Stimulated activated CD8-positive, alpha-beta memory T cell treated with anti-CD3 and anti-CD28 coated beads, Interleukin-7, amount 100 ng/mL, for 48 hours (primary cell): ENCODE measurements at regions not wholly inside any gene's neighbourhood (a gene's known extent, or its start where the extent isn't known, plus 50 kb on each side); places are given as distances from the start of the nearest gene placed in this dataset.

Experiments used
- DNase-seq, 2 donors: peaks; one replicate each; pipeline ENCODE4 v3.0.0-alpha.2; 2020; ENCODE audit warnings: low read depth in 1 of 2; ENCODE audit errors: extremely low read depth in 1 of 2

DNA sequence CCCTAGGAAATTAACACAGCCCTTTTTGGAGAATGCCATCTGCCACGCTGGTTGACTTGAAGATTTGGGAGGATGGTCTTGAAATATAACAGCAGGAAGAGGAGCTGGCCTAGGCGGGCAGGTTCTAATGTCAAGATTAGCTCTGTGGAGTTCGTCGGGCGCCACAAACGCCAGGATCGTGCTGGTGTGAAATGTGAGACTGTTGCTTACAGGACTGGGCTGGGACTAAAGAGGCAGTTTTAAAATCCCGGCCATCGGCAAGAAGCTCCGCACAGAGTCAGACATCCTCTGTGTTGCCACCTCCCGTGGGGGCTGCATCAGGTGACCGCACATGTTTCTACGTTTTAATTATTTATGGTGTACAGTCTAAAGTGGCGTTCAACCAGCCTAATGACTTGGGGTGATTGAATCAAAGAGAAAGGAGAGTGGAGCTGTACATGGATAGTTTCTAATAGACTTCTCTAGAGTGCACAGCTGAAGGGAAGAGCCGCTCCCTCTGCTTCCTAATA is 99.4 kb upstream of the BCL11A start:
- no peak for DNase-seq

DNA sequence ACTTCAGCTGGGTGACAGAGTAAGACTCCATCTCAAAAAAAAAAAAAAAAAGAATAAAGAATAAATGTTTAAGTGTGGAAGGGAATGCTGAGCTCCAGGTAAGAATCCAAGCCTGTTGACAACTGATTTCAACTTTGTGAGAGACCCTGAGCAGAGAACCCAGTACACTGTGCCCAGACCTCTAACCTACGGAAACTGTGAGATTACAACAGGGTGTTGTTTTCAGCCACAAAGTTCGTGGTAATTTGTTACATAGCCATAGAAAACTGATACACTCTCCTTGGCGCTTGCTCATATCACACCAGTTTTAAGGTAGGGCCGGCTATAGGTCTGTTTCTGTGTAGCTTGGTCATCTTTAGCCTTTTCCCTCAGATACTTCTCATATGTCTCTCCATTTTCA is 98.4 kb upstream of the PAPOLG start:
- DNase-seq, result no peak

DNA sequence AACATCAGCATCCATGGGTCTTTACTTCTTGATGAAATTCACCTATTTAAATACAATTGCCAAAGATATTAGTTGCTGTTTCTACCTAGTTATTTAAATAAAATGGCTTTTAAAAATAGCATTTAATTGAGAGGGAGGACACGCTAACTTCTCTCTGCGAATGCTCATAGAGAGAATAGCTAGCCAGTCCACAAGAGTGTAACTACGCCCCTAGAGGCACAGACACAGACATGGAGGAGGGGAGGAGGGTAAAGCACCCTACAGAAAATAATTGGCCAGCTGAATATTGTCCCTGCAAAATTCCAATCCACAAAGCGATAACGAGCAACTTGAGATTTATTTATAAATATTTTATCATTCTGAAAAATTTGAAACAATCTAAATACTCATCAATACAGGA is 97.0 kb upstream of the PAPOLG start:
- no peak for DNase-seq

DNA sequence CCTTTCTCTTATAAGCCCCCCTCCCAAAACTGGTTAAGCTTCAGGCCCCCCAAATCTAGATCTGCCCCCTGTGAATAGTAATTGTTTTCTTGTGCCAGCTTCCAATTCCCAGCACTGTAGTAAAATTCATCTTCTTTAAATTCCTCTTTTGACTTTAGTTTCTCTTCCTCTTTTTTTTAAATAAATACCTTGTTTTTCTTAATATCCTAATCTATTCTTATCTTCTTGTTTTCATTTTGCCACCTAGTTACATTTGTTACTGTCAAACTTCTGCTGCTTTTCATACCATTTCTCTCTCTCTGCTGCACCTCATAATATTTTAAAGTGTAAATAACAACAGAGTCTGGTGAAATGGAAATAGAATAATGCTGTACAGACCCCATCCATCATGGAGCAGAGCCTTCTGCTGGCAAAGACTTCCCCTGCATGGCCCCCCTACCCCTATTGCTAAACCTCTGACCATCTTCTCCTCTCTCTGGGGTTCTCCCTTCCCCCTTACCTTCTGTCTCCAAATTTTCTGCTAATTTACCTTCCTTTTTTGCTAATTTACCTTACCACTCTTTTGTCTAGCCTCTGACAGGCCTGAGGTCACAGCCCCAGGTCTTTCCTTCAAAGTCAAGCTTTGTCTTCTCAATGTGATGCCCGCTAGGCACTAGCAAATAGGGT is 94.9 kb upstream of the PAPOLG start:
- no peak for DNase-seq

DNA sequence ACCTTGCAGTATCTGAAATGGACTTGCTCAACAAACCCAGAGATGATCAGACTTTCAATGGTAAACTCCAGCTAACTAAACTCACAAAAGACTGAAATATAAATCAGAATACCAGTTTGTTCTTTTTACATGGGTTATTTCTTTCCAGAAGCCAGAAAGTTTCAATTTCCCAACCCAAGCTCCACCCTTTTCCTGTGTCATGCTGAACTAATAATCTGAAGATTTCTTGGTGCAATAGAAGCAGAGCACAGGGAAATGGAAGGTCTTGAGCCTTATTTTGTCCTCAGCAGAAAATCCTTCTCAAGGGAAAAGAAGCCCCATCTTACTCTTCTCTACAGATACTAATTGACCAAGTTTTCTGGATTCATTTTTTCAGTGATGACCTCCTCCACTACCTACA is 93.3 kb upstream of the PAPOLG start:
- no peak for DNase-seq

DNA sequence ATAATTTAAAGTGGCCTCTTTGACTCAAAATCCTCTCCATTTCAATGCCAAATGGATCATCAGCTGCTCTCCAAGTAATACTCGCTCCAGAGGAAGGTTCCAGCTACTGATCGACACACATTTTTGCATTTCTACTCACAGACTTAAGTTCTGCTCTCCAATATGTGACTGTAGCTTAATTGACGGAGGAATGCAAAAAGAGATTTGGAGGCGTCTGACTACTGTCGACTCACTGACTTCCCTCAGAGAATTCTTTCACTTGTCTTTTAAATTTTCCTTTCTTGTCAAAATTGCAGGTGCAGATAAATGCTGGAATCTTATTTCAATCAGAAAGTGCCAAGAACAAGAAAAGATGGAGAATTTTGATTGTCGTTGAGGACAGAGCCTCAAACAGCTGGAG is 84.1 kb upstream of the PAPOLG start:
- DNase-seq, result no peak

DNA sequence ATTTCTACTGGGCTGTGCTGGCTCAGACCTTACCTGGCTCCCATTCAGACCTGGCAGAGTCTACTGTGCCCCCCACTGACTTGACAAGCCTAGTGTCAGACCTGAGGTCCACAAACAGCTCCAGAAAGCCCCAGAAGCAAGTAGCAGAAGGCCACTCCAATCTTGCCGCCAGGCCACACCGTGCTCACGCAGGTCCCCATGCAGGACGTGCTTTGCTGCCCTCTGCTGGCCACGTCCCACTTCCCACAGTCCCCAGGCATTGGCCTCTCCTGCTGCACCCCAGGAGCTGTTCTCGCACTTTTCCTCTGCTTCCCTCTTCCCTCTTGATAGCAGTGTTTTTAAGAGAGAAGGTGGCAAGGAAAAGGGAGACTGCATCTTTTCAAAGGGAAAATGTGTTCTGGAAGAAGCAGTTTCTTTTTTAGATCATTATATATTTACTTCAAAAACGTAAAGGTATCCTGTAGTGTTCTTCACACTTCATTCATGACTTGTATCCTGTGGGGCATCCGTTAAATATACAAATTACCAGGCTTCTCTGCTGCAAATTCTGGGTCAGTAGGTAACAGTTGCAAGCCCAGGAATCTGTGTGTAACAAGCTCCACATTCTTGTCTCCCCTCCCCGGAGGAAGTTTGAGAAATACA is 81.4 kb upstream of the PAPOLG start:
- DNase-seq, result peak; percentile 44 to 68

DNA sequence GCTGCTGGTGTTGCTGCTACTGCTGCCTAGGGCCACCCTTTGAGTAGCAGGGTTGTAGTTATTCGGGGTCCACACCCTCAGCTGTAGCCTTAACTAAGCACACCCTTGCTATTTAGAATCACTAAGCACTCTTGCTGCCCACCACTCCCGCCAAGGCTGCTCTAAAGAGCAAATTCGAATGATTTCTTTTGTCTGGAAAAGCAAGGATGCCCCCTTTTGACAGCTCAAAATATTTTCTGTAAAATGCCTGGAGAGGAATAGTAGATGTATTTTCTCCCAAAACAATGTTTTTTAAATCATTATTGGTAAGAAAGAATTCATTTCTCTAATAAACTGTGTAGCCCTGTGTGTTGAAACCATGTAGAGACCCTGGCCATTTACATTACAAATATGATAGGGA is 80.8 kb upstream of the PAPOLG start:
- no peak for DNase-seq

DNA sequence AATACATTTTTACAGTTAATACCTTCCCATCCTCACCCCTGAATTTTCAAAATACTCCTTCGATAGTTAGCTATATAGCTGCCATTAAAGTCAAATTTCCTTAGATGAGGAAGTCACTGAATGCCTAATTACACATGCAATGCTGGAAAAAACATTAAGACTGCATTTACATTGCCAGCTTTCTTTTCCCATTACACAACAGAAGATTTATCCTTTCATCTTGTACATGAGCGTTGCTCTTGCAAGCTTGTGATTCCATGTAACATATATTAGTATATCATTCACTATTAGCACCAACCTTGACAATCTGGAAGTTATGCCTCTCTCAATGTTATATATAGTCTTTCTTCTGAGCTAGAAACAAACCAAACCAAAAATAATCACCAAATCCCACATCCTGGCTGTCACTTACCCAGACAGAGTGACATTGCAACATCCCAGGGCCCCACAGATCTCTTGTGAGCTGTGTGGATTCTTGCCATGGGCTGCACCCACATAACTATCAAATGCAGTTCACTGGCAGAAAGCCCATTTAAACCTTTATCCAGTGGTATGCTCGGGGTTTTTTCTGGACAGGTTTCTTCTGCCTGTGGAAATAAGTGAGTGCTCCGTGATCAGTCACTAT is 79.2 kb upstream of the PAPOLG start:
- DNase-seq, result no peak

DNA sequence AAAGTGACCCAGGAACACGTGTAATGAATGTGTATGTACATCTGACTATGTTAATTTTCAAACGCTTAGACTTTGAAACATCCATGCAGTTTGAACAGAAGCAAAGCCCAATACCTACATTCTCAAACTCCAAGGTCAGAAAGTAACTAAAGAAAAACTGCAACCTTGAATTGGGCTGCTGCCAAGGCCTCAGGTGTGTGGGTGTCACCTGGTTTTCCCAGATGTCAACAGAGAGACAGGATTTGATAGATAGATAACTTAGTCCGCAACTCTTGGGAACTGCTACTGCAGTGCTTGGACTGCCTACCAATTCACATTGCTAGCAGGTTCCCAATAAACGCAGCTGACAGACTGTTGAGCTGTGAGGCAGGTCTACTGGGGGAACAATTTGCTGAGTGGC is 78.7 kb upstream of the PAPOLG start:
- no peak for DNase-seq

DNA sequence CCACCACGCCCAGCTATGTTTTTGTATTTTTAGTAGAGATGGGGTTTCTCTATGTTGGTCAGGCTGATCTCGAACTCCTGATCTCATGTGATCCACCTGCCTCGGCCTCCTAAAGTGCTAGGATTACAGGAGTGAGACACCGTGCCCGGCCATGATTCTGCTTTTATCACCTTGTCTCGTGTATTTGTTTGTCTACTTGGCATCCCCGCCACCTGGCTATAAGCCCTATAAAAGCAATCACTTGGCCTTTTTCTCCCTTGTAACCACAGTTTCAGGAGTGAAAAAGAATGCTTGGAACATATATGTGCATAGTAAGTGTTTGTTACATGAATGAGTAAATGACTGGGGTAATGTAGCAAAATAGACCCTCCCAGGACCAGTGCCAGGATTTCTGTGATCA is 77.5 kb upstream of the PAPOLG start:
- DNase-seq, result no peak

DNA sequence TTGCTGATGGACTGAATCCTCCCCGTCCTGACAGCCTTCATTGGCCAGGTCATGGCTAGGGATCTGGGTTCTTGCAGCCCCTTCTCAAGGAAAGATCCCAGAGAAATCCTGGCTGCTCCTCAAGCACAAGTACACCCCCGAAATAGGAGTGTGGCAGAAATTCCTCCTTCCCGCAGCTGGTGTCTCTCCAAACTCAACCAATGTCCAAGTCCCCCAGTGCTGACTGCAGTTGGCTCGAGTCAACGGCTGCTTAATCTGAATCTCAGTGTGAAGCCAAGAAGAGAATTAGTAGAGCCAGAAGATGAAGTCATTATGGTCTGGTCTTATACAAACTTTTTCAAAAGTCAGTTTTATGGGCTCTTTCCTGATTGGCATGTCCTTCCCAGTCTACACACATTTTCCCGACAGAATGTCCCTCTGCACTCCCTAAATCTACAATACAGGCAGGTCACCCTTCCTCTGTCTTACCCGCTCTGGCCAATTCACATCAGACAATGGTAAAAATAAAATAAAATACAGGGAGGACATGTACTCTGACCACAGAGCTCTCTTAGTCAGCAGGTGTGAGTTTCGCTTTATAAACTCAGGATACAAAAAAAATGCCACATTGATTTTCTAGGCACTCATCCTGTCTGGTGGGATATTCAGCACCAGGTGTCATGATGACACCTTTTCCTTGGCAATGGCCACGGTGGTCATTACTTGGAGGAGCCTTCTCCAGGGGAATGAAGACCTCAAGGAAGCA is 76.9 kb upstream of the PAPOLG start:
- no peak for DNase-seq

DNA sequence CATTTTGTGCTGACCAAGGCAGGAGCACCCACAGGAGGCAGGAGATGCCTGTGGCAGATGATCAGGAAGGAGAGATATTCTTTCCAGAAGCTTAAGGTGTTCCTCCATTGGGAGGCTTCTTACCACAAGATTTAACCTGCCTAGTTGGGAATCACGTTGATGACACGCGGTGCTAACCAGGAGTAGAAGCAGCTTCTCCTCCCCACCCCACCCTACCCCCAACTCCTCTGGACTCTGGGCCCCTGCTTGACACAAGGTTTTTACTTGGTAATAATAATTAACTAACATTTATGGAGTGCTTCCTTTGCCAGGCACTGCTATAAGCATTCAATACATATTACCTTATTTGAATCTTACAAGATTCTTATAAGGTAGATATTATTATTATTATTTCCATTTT is 62.5 kb upstream of the PAPOLG start:
- no peak for DNase-seq

DNA sequence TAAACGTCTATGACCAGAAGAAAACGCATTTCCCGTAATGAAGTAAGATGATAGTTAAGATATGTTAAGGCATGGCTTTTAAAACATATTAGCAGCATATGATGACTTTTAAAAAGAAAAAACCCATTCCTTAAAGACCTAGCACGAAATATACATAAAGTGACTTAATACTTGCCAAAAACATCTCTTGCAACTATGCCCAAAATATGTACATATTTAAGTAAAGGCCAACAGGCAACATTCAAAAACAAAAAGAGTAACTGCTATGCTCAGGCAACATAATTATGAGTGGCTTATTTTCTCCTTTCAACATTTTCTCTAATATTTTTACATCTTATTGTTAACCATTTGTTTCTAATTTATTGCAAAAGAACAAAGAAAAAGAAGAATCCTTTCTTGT is 60.3 kb upstream of the PAPOLG start:
- no peak for DNase-seq

DNA sequence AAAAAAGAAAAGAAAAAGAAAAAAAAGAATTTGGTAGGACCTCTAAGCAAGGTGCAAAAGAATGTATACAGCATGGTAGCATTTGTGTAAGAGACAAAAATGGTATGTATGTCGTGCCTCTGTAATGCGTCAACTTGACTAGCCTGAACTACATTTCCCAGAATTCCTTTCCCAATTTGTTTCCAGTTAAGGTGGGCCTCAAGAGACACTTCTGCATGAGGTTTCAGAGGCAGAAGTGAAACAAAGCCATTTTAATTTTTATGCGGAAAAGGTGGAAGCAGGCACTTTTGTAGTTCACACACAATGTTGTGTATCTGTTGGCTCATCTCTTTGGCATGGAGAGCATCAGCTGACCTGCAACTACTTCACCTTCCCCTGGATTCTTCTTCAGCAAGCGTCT is 56.5 kb upstream of the PAPOLG start:
- DNase-seq, result no peak

DNA sequence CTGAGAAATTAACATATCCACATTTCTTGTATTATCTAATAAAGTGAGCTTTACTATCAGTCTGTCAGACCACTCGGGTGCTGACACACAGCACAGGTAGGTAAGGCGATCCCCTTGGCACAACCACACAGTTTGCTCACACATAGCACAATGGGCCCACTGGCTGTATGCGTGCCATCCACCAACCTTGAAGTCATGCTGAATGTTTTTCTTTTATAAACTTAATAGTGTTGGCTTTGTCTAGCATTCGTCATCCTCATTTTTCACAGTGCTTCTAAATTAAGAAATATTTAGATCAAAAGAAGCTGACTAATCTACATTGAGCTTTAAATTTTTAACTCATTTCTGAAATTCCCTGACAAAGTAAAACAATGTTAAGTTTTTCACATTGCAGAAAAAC is 50.0 kb upstream of the PAPOLG start:
- DNase-seq, result no peak
